ENCODE measurements at regions not wholly inside any gene's neighbourhood (a gene's known extent, or its start where the extent isn't known, plus 50 kb on each side); places are given as distances from the start of the nearest gene placed in this dataset.
"Not testable (repeated sequence)": the region's sequence is repeated elsewhere in the genome, so short reads cannot be mapped to it uniquely, and the experiment has no call there.

DNA sequence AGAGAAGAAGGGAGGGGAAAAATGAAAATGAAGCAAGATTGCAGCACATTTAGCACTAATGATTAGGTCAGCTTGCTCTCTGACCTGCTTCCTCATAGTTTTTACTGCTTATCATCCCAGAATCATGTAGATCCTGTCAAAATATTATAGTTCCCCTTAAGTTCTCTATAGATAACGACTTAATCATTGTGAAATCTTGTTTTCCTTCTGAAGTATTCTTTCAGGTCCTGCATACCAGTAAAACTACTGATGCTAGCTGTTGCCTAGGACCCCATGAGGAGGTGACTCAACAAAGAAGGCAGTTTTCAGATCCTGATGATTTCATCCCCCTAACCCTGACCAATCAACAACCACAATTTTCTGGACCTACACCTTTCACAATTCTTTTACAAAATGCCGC is 1131.7 kb downstream of the SLITRK5 start:
- no peak for DNase-seq (ENCODE audit: low spot score)
- ATAC-seq: no peak

DNA sequence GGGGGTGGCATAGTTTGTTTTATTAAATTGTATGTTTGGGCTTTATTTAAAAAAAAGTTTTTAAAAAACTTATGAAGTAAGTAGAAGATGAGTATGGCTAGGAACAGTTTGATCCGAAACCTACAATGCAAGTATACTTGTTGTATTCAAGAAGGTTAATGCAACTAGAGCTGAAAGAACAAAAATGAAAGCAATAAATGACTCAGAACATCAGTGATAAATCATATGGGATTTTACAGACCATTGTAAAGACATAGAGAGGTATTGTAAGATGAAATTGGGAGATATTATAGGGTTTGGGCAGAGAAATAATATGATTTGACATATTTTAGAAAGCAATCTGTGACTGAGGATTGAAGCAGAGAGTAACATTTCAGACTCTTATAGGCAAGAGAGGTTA is 1135.3 kb downstream of the SLITRK5 start:
- ATAC-seq: no peak
- no peak for DNase-seq (ENCODE audit: low spot score)

DNA sequence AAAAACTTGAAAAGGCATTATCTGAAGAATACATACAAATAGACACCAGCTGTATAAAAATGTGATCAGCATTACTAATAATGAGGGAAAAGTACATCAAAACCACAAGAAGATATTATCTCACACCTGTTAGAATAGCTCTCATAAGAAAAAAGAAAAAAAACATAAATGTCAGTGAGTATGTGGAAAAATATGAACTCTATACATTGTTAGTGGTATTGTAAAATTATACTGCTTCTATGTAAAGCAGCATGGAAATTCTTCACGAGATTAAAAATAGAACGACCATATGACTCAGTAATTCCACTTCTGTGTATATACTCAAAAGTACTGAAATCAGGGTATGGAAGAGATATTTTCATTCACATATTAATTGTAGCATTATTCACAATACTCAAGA is 1146.4 kb downstream of the SLITRK5 start:
- DNase-seq (ENCODE audit: low spot score) (no peak), ATAC-seq (no peak)

DNA sequence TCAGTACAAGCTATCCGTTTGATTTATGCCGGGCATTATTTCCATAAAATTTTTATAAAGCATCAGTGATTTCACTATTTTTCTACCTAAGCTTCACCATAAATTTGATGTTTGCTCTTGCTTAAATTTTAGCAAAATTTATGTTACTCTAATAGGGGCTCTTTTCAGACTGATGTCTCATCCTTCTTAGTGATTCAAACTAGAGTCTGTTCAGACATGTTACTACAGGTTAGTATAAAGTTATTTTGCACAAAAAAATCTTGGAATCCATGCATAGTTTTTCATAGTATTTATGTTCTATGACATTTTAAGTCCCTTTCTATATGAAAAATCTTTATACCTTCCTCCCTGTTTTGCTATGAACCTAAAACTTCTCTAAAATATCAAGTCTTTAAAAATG is 1151.9 kb downstream of the SLITRK5 start:
- DNase-seq (ENCODE audit: low spot score): no peak
- no peak for ATAC-seq

DNA sequence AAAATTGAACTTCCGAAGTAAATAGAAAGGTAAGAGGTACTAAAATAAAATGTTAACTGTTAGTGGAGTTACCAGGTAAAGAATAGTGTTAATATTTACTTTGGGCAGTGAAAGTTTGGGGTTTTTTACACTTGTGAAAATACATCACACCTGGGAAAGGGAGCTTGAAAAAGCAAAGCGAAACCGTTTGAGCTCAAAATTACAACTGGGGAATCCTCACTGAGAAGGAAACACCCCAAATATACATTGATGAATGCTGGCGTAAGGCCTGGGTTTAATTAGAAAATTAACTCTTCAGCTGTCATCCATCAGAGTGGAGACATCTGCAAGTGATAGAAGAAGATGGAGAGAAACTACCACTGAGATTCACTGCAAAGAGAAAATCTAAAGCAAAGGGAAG is 1153.0 kb downstream of the SLITRK5 start:
- ATAC-seq (no peak), DNase-seq (ENCODE audit: low spot score) (no peak)

DNA sequence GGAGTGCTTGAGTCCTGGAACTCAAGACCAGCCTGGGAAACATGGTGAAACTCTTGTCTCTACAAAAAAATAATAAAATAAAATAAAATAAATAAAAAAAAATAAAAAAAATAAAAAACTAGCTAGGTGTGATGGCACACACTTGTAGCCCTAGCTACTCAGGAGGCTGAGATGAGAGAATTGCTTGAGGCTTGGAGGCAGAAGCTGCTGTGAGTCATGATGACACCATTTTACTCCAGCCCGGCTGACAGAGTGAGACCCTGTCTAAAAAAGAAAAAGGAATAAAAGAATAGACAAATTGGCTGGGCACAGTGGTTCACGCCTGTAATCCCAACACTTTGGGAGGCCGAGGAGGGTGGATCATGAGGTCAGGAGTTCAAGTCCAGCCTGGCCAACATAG is 1168.9 kb downstream of the SLITRK5 start:
- ATAC-seq (no peak), DNase-seq (ENCODE audit: low spot score) (no peak)

DNA sequence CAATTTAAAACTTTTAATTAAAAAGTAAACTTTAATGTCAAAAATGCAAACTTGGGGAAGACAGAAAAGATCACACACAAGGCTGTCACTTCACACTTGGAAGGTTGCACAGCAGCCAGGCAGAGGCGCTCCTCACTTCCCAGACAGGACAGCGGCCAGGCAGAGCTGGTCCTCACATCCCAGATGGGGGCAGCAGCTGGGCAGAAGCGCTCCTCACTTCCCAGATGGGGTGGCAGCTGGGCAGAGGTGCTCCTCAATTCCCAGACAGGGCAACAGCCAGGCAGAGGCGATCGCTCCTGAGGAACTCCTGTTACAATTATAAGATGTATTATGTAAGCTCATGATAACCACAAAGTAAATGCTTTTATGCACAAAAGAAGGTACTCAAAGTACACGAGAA is 1181.1 kb downstream of the SLITRK5 start:
- not testable (repeated sequence) for DNase-seq (ENCODE audit: low spot score); ATAC-seq

DNA sequence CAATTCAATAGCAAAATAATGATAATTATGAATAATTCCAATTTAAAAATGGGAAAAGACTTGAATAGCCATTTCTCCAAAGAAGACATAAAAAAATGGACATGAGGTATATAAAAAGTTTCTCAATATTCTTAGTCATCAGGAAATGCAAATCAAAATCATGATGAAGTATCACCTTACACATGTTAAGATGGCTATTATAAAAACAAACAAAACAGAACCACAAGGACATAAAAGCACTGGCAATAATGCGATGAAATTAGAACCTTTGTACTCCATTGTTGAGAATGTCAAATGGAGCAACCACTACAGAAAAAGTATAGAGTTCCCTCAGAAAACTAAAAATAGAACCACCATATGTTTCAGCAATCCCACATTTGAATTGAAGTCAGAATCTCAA is 1186.1 kb downstream of the SLITRK5 start:
- ATAC-seq (no peak), DNase-seq (ENCODE audit: low spot score) (no peak)

DNA sequence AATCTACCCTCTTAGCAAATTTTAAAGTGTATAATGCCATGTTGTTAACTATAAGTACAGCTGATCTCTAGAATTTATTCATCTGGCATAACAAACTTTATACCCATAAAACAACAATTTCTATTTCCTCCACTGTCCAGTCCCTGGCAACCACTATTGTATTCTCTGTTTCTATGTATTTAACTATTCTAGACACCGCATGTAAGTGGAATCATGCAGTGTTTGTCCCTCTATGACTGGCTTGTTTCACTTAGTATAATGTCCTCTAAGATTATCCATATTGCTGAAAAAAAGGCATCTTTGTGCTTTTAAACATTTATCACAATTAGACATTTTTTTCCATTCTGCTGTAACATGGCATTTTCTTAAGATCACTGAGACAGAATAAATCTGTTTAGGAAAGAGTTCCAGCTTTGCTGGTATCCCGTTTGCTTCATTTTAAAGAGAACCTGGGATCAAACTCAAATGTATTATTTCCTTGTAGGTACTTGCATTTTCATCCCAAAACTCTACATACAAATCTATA is 1191.0 kb downstream of the SLITRK5 start:
- DNase-seq (ENCODE audit: low spot score) (no peak), ATAC-seq (no peak)

DNA sequence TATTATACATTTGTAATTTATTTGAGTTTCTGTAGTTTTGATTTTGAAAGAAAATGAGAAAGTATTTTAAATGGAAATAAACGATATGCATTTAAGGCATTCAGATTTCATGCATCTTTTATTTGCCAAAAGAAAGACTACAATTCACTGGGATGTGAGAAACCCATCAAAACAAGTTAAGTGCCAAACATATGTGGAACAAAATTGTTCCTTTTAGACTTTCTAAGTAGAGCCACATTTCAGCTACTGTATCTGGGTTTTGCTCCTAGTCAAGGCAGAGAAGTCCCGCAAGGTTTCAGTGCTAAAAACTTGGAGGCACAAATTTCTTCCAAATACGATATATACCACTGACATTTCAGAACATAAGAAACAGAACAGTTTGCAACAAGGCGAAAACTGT is 1191.9 kb downstream of the SLITRK5 start:
- ATAC-seq: no peak

DNA sequence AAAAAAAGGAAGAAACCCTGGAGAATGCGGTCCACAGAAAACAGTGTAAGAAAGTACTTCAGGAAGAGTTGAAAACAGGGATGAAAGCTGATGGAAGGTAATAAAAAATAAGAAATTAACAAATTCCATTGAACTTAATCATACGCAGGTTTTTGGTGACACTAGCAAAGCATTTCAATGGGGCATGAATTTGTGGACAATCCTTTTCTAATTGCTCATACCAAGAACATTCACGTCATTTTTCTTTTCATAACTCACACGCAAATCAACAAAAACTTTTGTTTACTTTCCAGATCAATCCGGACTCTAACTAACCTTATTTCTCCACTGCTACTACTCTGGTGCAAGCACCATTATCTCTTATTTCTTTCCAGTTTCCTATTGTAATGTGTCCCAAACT is 1195.0 kb downstream of the SLITRK5 start:
- ATAC-seq: no peak
- no peak for DNase-seq (ENCODE audit: low spot score)

More for the DNA sequence above, 1191.9 kb downstream of the SLITRK5 start:
- DNase-seq (ENCODE audit: low spot score): no peak

DNA sequence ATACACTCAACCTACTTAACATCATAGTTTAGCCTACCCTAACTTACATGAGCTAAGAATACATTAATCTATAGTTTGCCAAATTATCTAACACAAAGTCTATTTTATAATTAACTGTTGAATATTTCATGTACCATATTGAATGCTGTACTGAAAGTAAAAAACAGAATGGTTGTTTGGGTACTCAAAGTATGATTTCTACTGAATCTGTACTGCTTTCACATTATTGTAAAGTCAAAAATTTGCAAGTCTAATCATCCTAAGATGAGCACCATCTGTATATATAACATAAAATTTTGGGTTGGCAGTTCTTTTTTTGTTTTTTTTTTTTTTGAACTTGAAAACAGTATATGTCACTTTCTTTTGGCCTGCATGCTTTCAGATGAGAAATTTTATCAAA is 1212.6 kb downstream of the SLITRK5 start:
- DNase-seq (ENCODE audit: low spot score) (no peak), ATAC-seq (no peak)

DNA sequence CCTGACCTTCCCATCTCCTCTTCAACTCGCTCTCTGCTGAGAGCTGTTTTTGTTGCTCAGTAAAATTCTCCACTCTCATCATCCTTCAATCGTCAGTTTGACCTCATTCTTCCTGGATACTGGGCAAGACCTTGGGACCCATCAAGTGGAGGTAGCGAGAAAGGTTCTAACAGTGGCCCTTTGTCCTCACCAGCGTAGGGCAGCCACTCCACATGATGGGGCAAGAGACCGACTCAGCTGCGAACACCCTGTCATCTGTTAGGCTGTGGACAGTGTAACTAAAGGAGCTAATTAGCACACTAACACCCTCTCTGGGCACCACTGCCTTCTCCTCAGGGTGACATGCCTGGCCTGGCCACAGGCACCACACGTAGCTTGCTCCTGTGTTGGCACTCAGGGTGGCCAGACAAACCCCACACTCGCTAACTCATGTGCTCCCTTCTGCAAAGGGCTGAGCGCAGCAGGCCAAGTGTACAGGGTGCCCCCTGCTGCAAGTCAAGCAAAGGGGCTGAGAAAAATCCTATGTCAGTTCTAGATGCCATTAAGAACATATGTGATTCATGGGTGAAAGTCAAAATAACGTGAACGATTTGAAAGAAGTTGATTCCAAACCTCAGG is 1216.0 kb downstream of the SLITRK5 start:
- DNase-seq (ENCODE audit: low spot score): no peak
- no peak for ATAC-seq

DNA sequence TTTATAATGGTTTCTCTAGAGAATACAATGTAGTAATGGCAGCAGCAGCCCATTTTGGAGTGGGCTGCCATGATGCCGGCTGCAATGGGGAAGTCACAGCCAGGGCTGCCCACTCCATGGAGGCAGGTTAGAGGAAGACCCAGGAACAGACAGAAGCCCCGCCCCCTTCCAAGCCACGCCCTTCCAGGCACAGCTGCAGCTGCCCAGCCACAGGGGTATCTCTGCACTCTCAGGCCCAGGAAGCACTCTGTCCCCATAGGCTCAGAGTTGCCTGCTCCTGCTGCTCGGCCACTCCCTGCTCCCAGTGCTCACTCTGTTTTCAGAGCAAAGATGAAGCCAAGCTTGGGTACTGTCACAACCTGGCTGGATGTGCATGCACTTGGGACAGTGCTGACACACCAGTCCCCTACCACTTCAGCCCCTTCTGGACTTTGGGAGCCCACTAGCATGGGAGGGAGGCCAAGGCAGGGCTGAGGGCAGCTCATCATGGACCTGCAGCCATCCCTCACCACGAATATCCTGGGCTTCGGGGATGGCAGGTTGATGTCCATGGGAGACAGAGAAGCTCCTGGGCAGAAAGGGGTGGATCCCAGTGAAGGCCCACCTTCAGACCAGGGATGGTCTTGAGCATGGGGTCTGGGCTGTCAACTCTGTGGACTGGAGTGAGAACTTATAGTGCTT is 1224.2 kb downstream of the SLITRK5 start:
- ATAC-seq: no peak
- DNase-seq (ENCODE audit: low spot score): no peak

DNA sequence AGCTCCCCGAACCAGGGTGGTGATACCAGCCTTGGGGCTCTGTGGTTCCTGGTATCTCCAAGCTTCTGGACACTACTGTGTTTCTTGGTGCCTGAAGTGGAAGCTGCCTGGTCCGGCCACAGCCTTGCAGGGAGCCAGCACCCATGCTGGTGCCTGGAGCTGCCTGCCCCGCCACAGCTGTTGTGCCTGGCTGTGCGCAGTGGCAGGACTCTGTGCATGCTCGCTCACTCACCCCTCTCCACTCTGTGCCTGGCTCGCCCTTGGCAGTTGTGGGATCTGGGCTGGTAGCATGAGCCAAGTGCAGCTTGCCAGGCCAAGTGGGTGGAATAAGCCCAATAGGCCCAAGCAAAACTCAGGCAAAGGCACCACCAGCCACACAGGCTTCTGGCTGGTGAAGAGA is 1225.3 kb downstream of the SLITRK5 start:
- ATAC-seq (no peak), DNase-seq (ENCODE audit: low spot score) (no peak)

DNA sequence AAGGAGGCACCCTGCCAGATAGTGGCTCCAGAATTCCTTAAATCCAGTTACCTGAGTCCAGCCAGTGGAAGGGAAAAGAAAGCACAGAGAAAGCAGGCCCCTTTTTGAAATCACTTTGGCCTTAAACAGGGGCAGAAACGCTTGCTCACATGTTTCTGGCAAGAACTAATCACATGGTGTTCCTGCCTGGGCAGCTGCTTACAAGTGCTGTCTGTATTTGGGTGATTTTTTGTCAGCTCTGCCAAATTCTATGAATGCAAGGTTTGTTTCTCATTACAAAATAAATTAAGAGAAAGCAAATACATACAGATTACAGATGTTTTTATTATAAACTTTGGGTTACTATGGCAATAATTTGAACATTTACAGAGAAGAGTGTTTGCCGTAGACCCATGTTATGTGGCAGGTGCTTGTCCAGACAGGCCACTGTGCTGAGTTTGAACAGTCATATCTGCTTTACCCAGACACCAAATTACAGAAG is 1237.8 kb downstream of the SLITRK5 start:
- no peak for DNase-seq (ENCODE audit: low spot score)
- ATAC-seq: no peak

DNA sequence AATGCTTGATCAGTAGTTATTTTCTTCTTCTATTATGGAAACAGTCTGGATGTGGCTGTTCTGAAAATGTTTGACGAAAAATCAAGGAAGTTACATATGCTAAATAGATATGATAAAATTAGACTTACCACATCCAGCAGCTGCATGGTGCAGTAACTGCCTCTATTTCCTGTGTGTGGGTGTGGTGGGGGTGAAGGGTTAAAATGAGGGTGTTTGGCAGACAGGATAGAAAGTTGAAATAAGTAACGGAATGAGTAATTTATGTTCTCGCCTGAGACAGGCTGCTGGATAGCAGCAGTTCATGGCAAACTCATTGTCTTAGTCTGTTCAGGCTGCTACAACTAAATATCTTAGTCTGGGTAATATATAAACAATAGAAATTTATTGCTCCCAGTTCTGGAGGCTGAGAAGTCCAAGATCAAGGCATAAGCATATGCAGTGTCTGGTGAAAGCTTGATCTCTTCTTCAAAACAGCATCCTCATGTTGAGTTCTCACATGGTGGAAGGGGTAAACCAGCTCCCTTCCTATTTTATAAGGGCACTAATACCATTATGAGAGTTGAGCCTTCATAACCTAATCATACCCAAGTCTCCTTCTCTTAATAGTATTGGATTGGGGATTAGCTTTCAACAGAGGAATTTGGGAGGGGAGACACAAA is 1248.9 kb downstream of the SLITRK5 start:
- ATAC-seq: no peak

DNA sequence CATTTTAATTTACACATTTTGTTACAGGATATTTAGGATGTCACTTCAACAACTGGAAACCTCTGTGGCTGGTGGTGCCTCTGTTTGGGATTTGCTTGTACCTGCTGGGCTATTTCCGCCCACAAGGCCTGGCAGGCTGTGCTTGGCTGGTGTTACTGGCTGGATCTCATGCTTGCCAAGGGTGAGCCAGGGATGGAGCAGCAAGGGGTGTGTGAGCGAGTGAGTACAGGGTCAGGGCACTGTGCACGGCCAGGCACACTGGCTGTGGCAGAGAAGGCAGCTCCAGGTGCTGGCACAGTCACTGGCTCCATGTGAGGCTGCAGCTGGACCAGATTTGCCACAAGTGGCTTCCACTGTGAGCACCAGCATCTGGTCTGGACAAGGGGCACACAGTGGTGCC is 1254.8 kb downstream of the SLITRK5 start:
- ATAC-seq: no peak
- DNase-seq (ENCODE audit: low spot score): no peak

More for the DNA sequence above, 1248.9 kb downstream of the SLITRK5 start:
- DNase-seq (ENCODE audit: low spot score): no peak

DNA sequence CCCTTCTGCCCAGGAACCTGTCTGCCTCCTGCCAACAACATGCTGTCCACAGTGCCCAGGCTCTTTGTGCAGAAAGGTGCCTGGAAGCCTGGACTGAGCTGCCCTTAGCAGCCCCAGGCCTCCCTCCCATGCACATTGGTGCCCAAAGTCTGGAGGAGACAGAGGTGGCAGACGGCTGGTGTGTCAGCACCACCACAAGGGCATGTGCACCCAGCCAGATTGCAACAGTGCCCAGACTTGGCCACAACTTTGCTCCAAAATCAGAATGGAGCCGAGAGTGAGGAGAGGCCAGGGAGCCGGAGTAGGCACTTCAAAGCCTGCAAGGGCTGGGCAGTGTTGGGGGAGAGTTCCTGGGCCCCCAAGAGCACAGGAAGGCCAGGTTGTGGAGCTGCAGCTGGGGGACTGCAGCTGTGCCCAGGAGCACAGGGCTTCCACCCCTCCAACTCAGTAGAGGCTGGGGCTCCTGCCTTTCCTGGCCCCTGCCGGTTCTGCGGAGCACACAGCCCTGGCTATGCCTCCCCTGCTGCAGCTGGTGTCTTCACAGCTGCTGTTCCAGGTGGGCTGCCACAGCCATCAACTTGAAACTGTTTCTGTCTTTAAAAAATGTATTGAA is 1255.8 kb downstream of the SLITRK5 start:
- no peak for DNase-seq (ENCODE audit: low spot score)
- ATAC-seq: no peak

DNA sequence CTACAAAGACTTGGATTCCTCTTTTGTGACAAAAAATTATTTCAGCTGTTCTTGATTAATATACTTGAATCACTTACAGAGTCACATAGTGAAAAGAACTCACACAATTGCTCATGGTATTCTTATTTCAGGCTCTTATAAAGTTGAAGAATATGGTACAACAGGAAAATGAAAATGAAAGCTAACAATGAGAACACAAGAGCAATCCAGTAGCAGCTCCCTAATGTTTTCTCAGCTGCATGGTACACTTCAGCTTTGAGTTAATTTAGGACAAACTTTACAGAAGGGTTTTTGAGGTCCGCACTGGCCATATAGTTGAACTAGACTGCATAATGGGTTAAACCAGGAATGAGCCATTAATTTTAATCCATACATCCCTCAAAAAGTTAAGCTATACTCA is 1261.8 kb downstream of the SLITRK5 start:
- DNase-seq (ENCODE audit: low spot score) (no peak), ATAC-seq (no peak)

DNA sequence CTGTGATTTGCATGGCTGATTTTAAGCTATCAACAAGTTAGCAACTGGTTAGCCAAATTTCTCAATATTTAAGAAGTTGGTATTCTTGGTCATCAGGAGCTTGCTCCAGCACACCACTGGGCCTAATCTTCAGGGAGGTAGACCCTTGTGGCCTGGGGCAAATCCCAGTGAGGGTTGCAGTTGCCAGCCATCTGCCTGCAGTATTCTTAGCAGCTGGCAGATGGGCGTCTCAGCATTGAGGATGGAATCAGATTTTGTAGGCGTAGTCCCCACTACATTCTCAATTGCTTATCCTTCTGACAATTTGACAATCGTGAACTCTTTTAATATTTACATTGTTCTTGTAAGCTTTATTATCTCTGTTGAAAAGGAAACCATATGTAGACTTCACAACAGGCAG is 1266.2 kb downstream of the SLITRK5 start:
- ATAC-seq: no peak
- no peak for DNase-seq (ENCODE audit: low spot score)

DNA sequence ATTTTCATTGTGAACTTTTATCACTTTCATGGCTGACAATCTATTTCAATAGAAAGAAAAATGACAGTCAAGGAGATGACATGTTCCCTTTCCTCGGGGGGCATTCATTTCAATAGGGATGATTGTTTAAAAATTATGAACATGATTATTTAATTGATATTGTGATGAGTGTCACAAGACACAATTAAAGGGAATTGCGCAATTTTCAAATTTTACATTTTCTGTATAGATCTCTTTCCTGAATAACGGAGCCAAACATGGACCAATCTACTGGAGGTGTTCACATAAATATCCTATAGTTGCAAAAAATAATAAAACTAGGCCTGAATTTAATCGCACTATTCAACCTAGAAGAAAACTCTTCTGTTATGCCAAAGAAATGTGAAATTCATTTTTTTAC is 1274.6 kb downstream of the SLITRK5 start:
- ATAC-seq (no peak), DNase-seq (ENCODE audit: low spot score) (no peak)

Measured in left lobe of liver (tissue), 2 donors.